GM12878 (cell line): ENCODE measurements at regions not wholly inside any gene's neighbourhood (a gene's known extent, or its start where the extent isn't known, plus 50 kb on each side); places are given as distances from the start of the nearest gene placed in this dataset.

Experiments
- ATAC-seq: fragments of 200-7000 bp; cut with Tn5 transposase; 3 replicates; pipeline ENCODE4 v1.9.1; 2020; ENCODE audit warnings: mild to moderate bottlenecking, moderate library complexity
- BruUV-seq: library from RNA; stranded (reverse); fragments of 400-500 nt; replicated peaks from 2 replicates; lab custom pipeline; 2021; lab: Mats Ljungman, UMichigan
- CTCF ChIA-PET: fragments of 300-600 bp; sonication (Branson Sonifier 250); formaldehyde crosslinking; extraction: SDS; loops from one replicate; lab custom pipeline; 2021; ENCODE audit warnings: inconsistent platforms; lab: Yijun Ruan, JAX
- POLR2A ChIA-PET: fragments of 350-600 bp; formaldehyde crosslinking; extraction: SDS; loops from one replicate; lab custom pipeline; 2021; ENCODE audit warnings: inconsistent platforms; lab: Charles Lee
- RAD21 ChIA-PET: fragments of 300-600 bp; sonication (Branson Sonifier 250); formaldehyde crosslinking; loops from one replicate; lab custom pipeline; 2023; ENCODE audit warnings: antibody characterized with exemption; ENCODE audit not compliant: unreplicated experiment; lab: Charles Lee
- SMC1A ChIA-PET: fragments of 300-600 bp; sonication (Branson Sonifier 250); formaldehyde crosslinking; loops from one replicate; lab custom pipeline; 2023; ENCODE audit not compliant: unreplicated experiment, uncharacterized antibody; lab: Charles Lee
- DNase-seq: peaks from one replicate; pipeline ENCODE4 v3.0.0-alpha.2; 2011; ENCODE audit warnings: low read depth, low spot score
- FAIRE-seq: peaks from 3 replicates; lab custom pipeline; 2011; peaks lifted over from hg19 to GRCh38; lab: Jason Lieb, UNC
- H2AFZ ChIP-seq: 2 replicates; pipeline ENCODE4 v1.6.0; 2011; ENCODE audit warnings: low read depth, low read length, control low read depth; ENCODE audit not compliant: control insufficient read depth
- H3K27ac ChIP-seq: 2 replicates; pipeline ENCODE4 v1.5.1; 2011; ENCODE audit warnings: control low read depth; ENCODE audit not compliant: control insufficient read depth, insufficient read depth
- H3K27me3 ChIP-seq, 2 experiments: replicated peaks in 1 of 2; 2 replicates each; pipeline versions ENCODE4 v1.6.0 to v1.6.1; 2011; ENCODE audit warnings: low read length in 1 of 2; ENCODE audit not compliant: control insufficient read depth in 2 of 2, insufficient read depth in 2 of 2
- H3K36me3 ChIP-seq, 2 experiments: 2 replicates each; pipeline ENCODE4 v1.5.1; 2011; ENCODE audit warnings: low read length in 1 of 2; ENCODE audit not compliant: control insufficient read depth in 2 of 2, insufficient read depth in 2 of 2
- H3K4me1 ChIP-seq: 2 replicates; pipeline ENCODE4 v1.6.1; 2011; ENCODE audit warnings: mild to moderate bottlenecking, low read length, moderate library complexity, mixed read lengths; ENCODE audit not compliant: control insufficient read depth, insufficient read depth
- H3K4me2 ChIP-seq: 2 replicates; pipeline ENCODE4 v1.6.0; 2011; ENCODE audit warnings: control low read depth; ENCODE audit not compliant: control insufficient read depth, insufficient read depth
- H3K4me3 ChIP-seq: fragments of 200-600 bp; sonication (generic); 2 replicates; pipeline ENCODE4 v1.5.1; 2016
- H3K79me2 ChIP-seq: 2 replicates; pipeline ENCODE4 v1.6.0; 2011; ENCODE audit warnings: low read length; ENCODE audit not compliant: control insufficient read depth, insufficient read depth
- H3K9ac ChIP-seq: 2 replicates; pipeline ENCODE4 v1.8.0; 2011; ENCODE audit warnings: low read length, control low read depth, mixed read lengths; ENCODE audit not compliant: control insufficient read depth, insufficient read depth
- H3K9me3 ChIP-seq: replicated peaks from 3 replicates; pipeline ENCODE4 v1.5.1; 2011; ENCODE audit warnings: mild to moderate bottlenecking, low read length; ENCODE audit not compliant: control insufficient read depth, insufficient read depth
- H4K20me1 ChIP-seq: 2 replicates; pipeline ENCODE4 v1.6.0; 2011; ENCODE audit not compliant: control insufficient read depth, insufficient read depth
- ATF2 ChIP-seq: IDR thresholded peaks from 2 replicates; pipeline ENCODE4 v1.6.1; 2012; ENCODE audit warnings: low read length, inconsistent platforms
- ATF3 ChIP-seq: IDR thresholded peaks from 2 replicates; pipeline ENCODE4 v1.6.1; 2011; ENCODE audit warnings: low read depth, mild to moderate bottlenecking, low read length, moderate library complexity, borderline replicate concordance; ENCODE audit errors: extremely low read depth
- BCL3 ChIP-seq: IDR thresholded peaks from 2 replicates; pipeline ENCODE4 v1.6.1; 2011; ENCODE audit warnings: borderline replicate concordance, low read depth, mild to moderate bottlenecking, moderate library complexity, low read length; ENCODE audit not compliant: insufficient read depth, poor library complexity, severe bottlenecking
- BMI1 ChIP-seq: fragments of 450-650 bp; IDR thresholded peaks from 2 replicates; pipeline ENCODE4 v1.6.1; 2016; ENCODE audit warnings: mild to moderate bottlenecking, moderate library complexity, borderline replicate concordance
- CHD4 ChIP-seq: fragments of 200-600 bp; sonication (generic); IDR thresholded peaks from 2 replicates; pipeline ENCODE4 v1.6.1; 2016; ENCODE audit warnings: mild to moderate bottlenecking
- DPF2 ChIP-seq: fragments of 450-650 bp; IDR thresholded peaks from 2 replicates; pipeline ENCODE4 v1.6.1; 2017; ENCODE audit warnings: mild to moderate bottlenecking
- EP300 ChIP-seq, 2 experiments: fragments of 150-350 bp in 1 of 2; IDR thresholded peaks; 2 replicates each; pipeline ENCODE4 v1.6.1; 2011 to 2012; ENCODE audit warnings: low read depth in 2 of 2, low read length in 2 of 2, borderline replicate concordance in 1 of 2, improper control_type of control experiment in 1 of 2, inconsistent platforms in 1 of 2; ENCODE audit not compliant: control insufficient read depth in 1 of 2
- GATAD2B ChIP-seq: fragments of 450-650 bp; conservative IDR thresholded peaks from 2 replicates; pipeline ENCODE4 v1.6.1; 2017; ENCODE audit warnings: low read depth, mild to moderate bottlenecking, moderate library complexity
- MEF2A ChIP-seq: IDR thresholded peaks from 2 replicates; pipeline ENCODE4 v1.6.1; 2011; ENCODE audit warnings: low read depth, mild to moderate bottlenecking, low read length, moderate library complexity; ENCODE audit not compliant: insufficient read depth
- PAX5 ChIP-seq: IDR thresholded peaks from 2 replicates; pipeline ENCODE4 v1.6.1; 2011; ENCODE audit warnings: low read depth, low read length, borderline replicate concordance
- POLR2AphosphoS5 ChIP-seq: IDR thresholded peaks from 2 replicates; pipeline ENCODE4 v1.6.1; 2011; ENCODE audit warnings: mild to moderate bottlenecking, low read length, inconsistent platforms
- RBBP5 ChIP-seq: fragments of 200-600 bp; sonication (generic); conservative IDR thresholded peaks from 2 replicates; pipeline ENCODE4 v1.6.1; 2016
- SMAD1 ChIP-seq: fragments of 450-650 bp; IDR thresholded peaks from 2 replicates; pipeline ENCODE4 v1.6.1; 2018; ENCODE audit warnings: mild to moderate bottlenecking, low read depth; ENCODE audit not compliant: partially characterized antibody
- SMARCA5 ChIP-seq: fragments of 450-650 bp; IDR thresholded peaks from 2 replicates; pipeline ENCODE4 v1.6.1; 2017; ENCODE audit warnings: mild to moderate bottlenecking
- ZBTB4 ChIP-seq: fragments of 450-650 bp; formaldehyde crosslinking; IDR thresholded peaks from 2 replicates; pipeline ENCODE4 v1.4.0; 2022; ENCODE audit warnings: mild to moderate bottlenecking, moderate library complexity
- WGBS: methylation state at CpG from one replicate; pipeline ENCODE4 v1.1.6; 2016; ENCODE audit warnings: low lambda C conversion rate; ENCODE audit not compliant: insufficient replicate concordance, insufficient coverage; ENCODE audit errors: missing lambda C conversion rate; 5-methylcytosine and 5-hydroxymethylcytosine counted together
- in situ Hi-C: fragments of 300-500 bp; cut with MboI; formaldehyde crosslinking; loops from 9 replicates; pipeline ENCODE4 v1.14.3; 2018; ENCODE audit warnings: mixed read lengths
- intact Hi-C: fragments of 100-400 bp; cut with micrococcal nuclease; formaldehyde crosslinking; loops from one replicate; pipeline ENCODE4 v1.14.2; 2022; ENCODE audit not compliant: unreplicated experiment
- TF ChIP-seq, protein P1 (sequence below): fragments of 450-650 bp; IDR thresholded peaks from 2 replicates; pipeline ENCODE4 v1.6.1; 2018; ENCODE audit warnings: borderline replicate concordance, mild to moderate bottlenecking; ENCODE audit not compliant: partially characterized antibody

GRCh38 chr2:65487404-65487803, 55.0 kb upstream of the SPRED2 start:
- CTCF ChIA-PET, result interaction anchor here (0.6 kb wide), 1 partner anchor 17 kb away, joined by 3 read pairs; no protein-coding TSS in a partner anchor

More at GRCh38 chr2:65487404-65487803, 55.0 kb upstream of the SPRED2 start:
- no peaks in the 10 kb centered on the region for H3K27me3 ChIP-seq
- no peak overlapping the region for H2AFZ ChIP-seq
- ChIA-PET SMC1A (no interaction called here), POLR2A (no interaction called here), RAD21 (no interaction called here)
- no peak overlapping the region for H3K4me3 ChIP-seq
- intact Hi-C loops, result no loop called here
- H3K9me3 ChIP-seq, result peaks cover 2% of the 10 kb centered on the region; the same call in 1 of the 3 replicates
- no peak overlapping the region for H3K27ac ChIP-seq
- no peak for FAIRE-seq
- WGBS, result 13% methylated on average over 5 of the region's 5 CpGs
- no TSS peak for BruUV-seq
- DNase-seq, result no peak
- no peaks in the 10 kb centered on the region for H4K20me1 ChIP-seq
- H3K4me2 ChIP-seq, result no peak overlapping the region
- in situ Hi-C loops, result no loop called here
- no peak for ATAC-seq
- no peak for TF ChIP-seq BMI1
- no peak for TF ChIP-seq CHD4
- TF ChIP-seq GATAD2B, result no peak
- TF ChIP-seq EP300 (IDR thresholded peaks at IDR 0.05; ENCODE audit: borderline replicate concordance in 1 of 2, control insufficient read depth in 1 of 2, low read depth in 2 of 2, low read length in 2 of 2), result no peak
- no peak for TF ChIP-seq MEF2A
- no peak for TF ChIP-seq PAX5
- no peak for TF ChIP-seq ATF3
- no peak for TF ChIP-seq POLR2AphosphoS5
- TF ChIP-seq SMAD1, result no peak
- no peak for TF ChIP-seq DPF2
- TF ChIP-seq RBBP5, result no peak
- TF ChIP-seq BCL3, result no peak
- TF ChIP-seq ATF2, result no peak
- TF ChIP-seq, protein P1, sequence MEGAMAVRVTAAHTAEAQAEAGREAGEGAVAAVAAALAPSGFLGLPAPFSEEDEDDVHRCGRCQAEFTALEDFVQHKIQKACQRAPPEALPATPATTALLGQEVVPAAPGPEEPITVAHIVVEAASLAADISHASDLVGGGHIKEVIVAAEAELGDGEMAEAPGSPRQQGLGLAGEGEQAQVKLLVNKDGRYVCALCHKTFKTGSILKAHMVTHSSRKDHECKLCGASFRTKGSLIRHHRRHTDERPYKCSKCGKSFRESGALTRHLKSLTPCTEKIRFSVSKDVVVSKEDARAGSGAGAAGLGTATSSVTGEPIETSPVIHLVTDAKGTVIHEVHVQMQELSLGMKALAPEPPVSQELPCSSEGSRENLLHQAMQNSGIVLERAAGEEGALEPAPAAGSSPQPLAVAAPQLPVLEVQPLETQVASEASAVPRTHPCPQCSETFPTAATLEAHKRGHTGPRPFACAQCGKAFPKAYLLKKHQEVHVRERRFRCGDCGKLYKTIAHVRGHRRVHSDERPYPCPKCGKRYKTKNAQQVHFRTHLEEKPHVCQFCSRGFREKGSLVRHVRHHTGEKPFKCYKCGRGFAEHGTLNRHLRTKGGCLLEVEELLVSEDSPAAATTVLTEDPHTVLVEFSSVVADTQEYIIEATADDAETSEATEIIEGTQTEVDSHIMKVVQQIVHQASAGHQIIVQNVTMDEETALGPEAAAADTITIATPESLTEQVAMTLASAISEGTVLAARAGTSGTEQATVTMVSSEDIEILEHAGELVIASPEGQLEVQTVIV, result no peak
- TF ChIP-seq ZBTB4 (CRISPR knock-in tag), result no peak
- TF ChIP-seq SMARCA5, result no peak
- H3K36me3 ChIP-seq, result no peaks in the 10 kb centered on the region
- H3K4me1 ChIP-seq, result no peaks in the 10 kb centered on the region
- H3K9ac ChIP-seq, result no peak overlapping the region
- no peaks in the 10 kb centered on the region for H3K79me2 ChIP-seq
